ENCODE measurements at regions not wholly inside any gene's neighbourhood (a gene's known extent, or its start where the extent isn't known, plus 50 kb on each side); places are given as distances from the start of the nearest gene placed in this dataset.

DNA sequence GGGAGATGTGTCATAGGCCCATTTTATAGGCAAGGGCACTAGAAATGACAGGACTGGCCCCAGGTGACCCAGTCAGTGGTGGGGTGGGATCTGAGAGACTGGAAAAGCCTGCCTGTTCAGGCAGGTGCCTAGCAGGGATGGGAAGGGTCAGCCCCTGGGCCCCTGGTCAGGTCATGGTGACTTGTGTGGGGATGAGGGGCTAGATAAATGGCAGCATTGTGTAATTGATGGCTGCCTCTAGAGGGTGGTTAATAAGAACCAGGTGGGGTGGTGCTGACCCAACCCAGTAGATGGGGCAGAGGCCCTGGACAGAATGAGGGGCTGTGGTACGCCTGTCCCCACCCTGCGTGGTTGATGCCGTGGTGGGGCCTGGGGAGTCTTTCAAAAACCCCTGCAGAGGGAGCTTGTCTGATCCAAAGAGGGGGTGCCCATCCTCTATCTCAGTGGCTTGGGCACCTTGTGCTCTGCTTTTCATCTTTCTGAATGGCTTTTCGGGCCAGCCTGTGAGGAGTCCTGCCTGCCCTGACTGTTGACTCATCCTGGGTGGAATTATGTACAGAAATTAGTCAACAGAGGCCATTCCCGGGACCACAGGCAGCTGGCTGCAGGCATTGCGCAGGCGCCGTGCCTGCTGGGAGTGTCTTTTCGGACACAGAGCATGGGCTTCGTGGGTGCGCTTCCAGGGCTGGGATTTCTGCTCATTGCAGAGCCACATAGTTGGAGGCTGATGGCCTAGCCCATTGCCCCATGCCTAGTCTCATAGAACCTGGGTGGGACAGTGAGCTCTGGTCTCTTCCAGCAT lies 93.6 kb upstream of the PITX1 start:
- DNase-seq (ENCODE audit: extremely low read depth in 1 of 2, low read depth in 1 of 2): no peak

- DNase-seq (ENCODE audit: extremely low read depth in 1 of 2, low read depth in 1 of 2): no peak
Measured at GRCh38 chr5:135126688-135127438, 92.8 kb upstream of the PITX1 start.

GRCh38 chr5:135124724-135125123 lies 90.7 kb upstream of the PITX1 start:
- no peak for DNase-seq (ENCODE audit: extremely low read depth in 1 of 2, low read depth in 1 of 2)

GRCh38 chr5:135124128-135124527 lies 90.1 kb upstream of the PITX1 start:
- DNase-seq (ENCODE audit: extremely low read depth in 1 of 2, low read depth in 1 of 2): no peak

DNA sequence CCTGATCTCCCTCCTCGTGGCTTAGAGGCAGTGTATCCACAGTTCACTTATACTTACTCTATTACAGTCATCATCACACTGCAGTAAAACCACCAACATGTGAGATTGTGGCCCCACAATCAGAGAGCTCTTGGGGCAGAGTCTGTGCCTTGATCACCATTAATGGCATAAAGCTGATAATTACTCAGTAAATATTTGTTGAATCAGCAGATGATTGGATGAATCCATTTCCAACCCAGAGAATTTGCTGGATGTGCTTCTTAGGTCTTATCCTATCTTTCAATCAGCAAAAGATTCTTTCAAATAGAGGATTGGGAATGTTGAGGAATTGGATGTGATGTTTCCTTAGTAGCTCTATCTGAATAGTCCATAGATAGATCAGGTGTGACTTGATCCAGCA lies 88.8 kb upstream of the PITX1 start:
- DNase-seq (ENCODE audit: extremely low read depth in 1 of 2, low read depth in 1 of 2): no peak

DNA sequence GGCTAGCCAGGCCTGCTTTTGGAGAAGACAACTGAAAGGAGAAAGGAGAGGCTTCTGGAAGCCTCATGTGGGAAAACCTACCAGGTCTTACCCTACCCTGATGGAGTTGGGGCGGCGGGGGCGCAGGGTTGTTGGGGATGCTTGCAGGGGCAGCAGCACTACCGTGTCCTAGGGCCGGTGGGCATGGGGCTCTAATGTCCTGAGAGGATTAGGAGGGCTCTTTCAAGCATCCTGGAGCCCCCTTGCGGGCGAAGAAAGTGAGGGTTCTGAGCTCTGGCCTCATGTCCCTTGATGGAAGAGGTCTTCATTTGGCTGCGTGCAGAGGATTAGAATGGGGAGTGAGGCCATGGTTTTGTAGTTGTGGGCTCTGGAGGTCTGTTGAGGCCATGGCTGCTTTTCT lies 86.9 kb upstream of the PITX1 start:
- no peak for DNase-seq (ENCODE audit: extremely low read depth in 1 of 2, low read depth in 1 of 2)

DNA sequence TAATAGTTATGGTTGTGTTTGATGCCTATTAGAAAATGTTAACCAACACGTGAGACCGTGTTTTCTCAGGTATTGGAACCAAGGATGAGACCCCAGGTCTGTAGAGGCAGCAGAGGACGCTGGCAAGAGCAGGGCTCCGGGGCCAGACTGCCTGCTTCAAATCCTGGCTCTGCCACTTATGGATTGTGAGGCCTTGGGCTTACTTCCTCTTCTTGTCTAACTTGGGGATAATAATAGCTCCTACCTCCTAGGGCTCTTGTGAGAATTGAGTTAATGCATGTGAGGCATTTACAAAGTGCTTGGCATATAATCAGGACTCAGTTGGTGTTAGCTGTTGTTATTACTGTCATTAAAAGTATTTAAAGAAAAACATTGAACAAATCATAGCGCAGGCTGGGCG lies 85.5 kb upstream of the PITX1 start:
- DNase-seq (ENCODE audit: extremely low read depth in 1 of 2, low read depth in 1 of 2): no peak

DNA sequence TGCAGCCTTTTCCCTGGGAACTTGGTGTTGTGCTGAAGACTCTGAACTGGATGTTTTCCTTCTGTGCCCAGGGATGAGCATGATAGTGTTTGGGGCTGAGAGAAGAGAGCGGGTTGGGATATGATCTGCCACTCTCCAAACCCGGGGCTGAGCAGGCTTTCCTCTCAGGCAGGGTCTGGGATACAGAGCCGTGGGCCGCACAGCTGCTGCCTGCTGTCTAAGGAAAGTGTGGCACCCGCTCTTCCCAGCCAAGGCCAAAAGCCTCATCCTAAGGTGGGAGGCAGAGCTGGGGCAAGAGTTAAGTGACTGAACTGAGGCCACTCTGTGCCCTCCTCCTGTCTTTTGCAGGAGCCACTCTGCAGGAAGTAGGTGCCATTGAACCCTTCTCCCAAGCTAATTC lies 83.6 kb upstream of the PITX1 start:
- DNase-seq (ENCODE audit: extremely low read depth in 1 of 2, low read depth in 1 of 2): no peak

GRCh38 chr5:135116160-135116561 lies 82.1 kb upstream of the PITX1 start:
- no peak for DNase-seq (ENCODE audit: extremely low read depth in 1 of 2, low read depth in 1 of 2)

DNA sequence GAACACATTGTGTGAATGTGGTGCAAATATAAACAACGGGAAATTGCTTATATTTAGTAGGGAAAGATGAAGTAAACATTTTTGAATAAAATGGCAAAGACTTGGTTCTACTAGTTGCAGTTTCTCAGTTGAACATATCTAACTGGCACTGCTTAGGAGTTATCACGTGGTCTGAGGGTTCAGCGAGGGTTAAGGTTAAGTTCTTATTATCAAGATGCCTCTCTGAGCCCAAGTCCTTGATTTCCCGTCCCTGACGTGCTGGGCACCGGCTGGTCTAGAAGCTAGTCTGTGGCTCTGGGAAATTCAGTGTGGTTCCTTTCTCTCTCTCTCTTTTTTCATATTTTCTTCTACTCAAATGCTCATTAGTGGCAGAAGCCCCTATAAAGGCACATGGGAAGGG lies 81.6 kb upstream of the PITX1 start:
- no peak for DNase-seq (ENCODE audit: extremely low read depth in 1 of 2, low read depth in 1 of 2)

GRCh38 chr5:135114759-135115158 lies 80.7 kb upstream of the PITX1 start:
- no peak for DNase-seq (ENCODE audit: extremely low read depth in 1 of 2, low read depth in 1 of 2)

GRCh38 chr5:135112008-135112725 lies 78.1 kb upstream of the PITX1 start:
- DNase-seq (ENCODE audit: extremely low read depth in 1 of 2, low read depth in 1 of 2): no peak

GRCh38 chr5:135110785-135111596 lies 77.0 kb upstream of the PITX1 start:
- DNase-seq (ENCODE audit: extremely low read depth in 1 of 2, low read depth in 1 of 2): no peak

DNA sequence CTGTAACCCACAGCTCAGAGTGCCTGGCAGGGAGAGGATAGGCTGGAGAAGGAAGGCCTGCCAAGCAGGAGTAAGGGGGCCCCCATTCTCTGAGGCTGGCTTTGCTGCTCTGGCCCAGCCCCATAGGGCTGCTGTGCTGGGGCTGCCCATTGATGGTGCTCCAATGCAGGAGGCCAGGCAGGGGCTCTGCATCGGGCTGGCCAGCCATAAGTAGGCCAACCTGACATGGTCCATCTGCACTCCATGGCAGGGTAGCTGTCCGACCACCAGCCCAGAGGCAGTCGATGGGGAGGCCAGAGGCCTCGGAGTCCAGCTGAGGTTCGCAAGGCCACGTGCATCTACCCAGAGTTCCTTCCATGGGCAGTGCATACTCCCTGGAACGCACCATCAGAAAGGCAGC lies 75.0 kb upstream of the PITX1 start:
- no peak for DNase-seq (ENCODE audit: extremely low read depth in 1 of 2, low read depth in 1 of 2)

GRCh38 chr5:135108569-135108968 lies 74.5 kb upstream of the PITX1 start:
- no peak for DNase-seq (ENCODE audit: extremely low read depth in 1 of 2, low read depth in 1 of 2)

DNA sequence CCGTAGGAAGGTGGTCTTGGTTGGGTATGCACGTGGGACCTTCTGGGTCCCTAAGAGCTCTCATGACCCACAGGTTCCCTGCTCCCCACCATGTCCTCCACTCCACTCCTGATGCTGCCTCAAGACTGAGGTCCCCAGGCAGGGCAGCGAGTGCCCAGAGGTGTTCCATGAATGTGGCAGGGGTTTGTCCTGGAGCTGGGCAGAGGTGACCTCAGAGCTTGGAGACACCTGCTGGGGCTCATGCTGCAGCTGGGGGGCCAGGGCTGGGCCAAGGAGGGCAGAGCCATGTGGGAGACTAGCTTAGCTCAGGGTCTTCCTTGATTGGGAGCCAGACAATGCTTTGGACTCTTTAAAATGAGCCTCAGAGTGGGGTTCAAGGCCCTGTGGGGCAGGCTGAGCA lies 74.0 kb upstream of the PITX1 start:
- DNase-seq (ENCODE audit: extremely low read depth in 1 of 2, low read depth in 1 of 2): no peak

DNA sequence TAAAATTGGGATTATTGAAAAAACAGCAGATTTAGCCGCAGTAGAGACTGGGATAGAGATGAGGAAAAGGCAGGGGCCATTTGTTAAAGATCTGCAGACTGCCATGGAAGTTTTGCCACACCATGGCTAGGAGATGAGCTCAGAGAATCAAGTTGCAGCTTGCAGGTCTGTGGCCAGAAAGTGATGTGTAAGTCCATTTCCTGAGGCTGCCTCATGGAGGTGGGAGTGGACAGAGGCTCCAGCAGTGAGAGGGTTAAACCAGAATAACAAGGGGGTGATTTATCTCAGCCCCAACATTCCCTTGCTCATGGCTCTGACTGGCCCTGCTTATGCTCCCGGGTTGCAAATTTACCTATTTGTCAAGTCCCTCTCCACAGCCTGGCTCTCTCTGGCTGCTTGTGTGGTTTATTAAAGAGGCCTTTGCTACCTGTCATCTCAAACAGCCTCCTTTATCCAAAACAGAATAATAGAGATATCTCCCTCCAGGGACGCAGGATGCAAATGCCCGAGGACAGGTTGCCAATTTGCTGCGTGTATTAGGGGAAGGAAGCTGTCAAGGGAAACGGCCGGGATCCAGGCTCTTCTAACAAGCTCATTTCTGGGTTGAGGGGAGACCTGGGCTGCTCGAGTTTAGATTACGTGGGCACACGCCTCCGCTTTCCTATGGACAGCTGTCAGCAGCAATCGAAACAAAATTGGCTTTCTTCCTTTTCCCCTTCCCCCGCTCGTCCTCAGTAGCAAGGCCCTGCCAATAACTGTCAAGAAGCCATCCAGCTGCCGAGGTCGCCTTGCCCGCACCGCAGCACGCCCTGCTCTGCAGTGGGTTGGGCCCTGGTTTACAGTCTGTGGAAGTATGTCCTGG lies 72.8 kb upstream of the PITX1 start:
- DNase-seq (ENCODE audit: extremely low read depth in 1 of 2, low read depth in 1 of 2): no peak

- DNase-seq (ENCODE audit: extremely low read depth in 1 of 2, low read depth in 1 of 2): no peak
Measured at GRCh38 chr5:135106136-135106535, 72.1 kb upstream of the PITX1 start.

GRCh38 chr5:135105105-135105484 lies 71.1 kb upstream of the PITX1 start:
- DNase-seq (ENCODE audit: extremely low read depth in 1 of 2, low read depth in 1 of 2): no peak

DNA sequence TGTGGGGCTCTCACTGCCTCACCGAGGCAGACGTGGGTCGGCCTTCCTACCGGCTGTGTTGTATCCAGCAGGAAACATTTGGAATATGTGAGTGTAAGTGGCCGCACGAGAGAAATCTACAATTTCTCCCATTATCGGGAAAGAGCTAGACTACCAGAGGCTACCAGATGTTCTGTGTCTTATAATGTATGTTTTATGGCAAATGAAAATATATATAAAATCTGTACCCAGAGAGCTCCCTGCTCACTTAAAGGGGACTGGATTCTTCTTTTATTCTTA lies 69.5 kb upstream of the PITX1 start:
- no peak for DNase-seq (ENCODE audit: extremely low read depth in 1 of 2, low read depth in 1 of 2)
